ENCODE measurements at regions not wholly inside any gene's neighbourhood (a gene's known extent, or its start where the extent isn't known, plus 50 kb on each side); places are given as distances from the start of the nearest gene placed in this dataset.

GRCh38 chr2:193072647-193073046 is 877.9 kb upstream of the TMEFF2 start:
- TF ChIP-seq CTCF (IDR thresholded peaks at IDR 0.05; ENCODE audit: insufficient read depth, low read depth, low read length) (no peak), EZH2 (IDR thresholded peaks at IDR 0.05; ENCODE audit: insufficient read depth, low read length) (no peak)
